Mesenchymal stem cell (in vitro differentiated cells and primary cell): ENCODE measurements at regions not wholly inside any gene's neighbourhood (a gene's known extent, or its start where the extent isn't known, plus 50 kb on each side); places are given as distances from the start of the nearest gene placed in this dataset.

Source experiments
- DNase-seq: peaks from one replicate; pipeline ENCODE4 v3.0.0-alpha.2; 2013
- H2AFZ ChIP-seq: one replicate; pipeline ENCODE4 v1.6.1; 2013; ENCODE audit warnings: low read depth, mild to moderate bottlenecking, control low read depth, inconsistent platforms, low read length, moderate library complexity
- H2AK5ac ChIP-seq: 2 replicates; pipeline ENCODE4 v1.6.1; 2013; ENCODE audit warnings: low read length, moderate library complexity, mild to moderate bottlenecking, inconsistent platforms; ENCODE audit not compliant: severe bottlenecking
- H2BK120ac ChIP-seq: one replicate; pipeline ENCODE4 v1.6.1; 2013; ENCODE audit warnings: low read depth, mild to moderate bottlenecking, inconsistent platforms, low read length, moderate library complexity
- H2BK12ac ChIP-seq, 2 experiments: one replicate each; pipeline ENCODE4 v1.6.1; 2013; ENCODE audit warnings: inconsistent platforms in 2 of 2, low read length in 2 of 2, mild to moderate bottlenecking in 2 of 2, moderate library complexity in 2 of 2, control low read depth in 1 of 2
- H2BK15ac ChIP-seq: one replicate; pipeline ENCODE4 v1.6.1; 2013; ENCODE audit warnings: mild to moderate bottlenecking, low read depth, inconsistent platforms; ENCODE audit not compliant: poor library complexity, severe bottlenecking
- H2BK5ac ChIP-seq: 2 replicates; pipeline ENCODE4 v1.6.1; 2013; ENCODE audit warnings: low read depth, mild to moderate bottlenecking, low read length, control low read depth, inconsistent platforms; ENCODE audit not compliant: poor library complexity, severe bottlenecking
- H3K14ac ChIP-seq, 2 experiments: one replicate each; pipeline ENCODE4 v1.6.1; 2013; ENCODE audit warnings: inconsistent platforms in 2 of 2, low read length in 2 of 2, control low read depth in 1 of 2, mild to moderate bottlenecking in 1 of 2, moderate library complexity in 1 of 2
- H3K18ac ChIP-seq, 2 experiments: one replicate each; pipeline ENCODE4 v1.6.1; 2013; ENCODE audit warnings: inconsistent platforms in 2 of 2, low read length in 2 of 2, control low read depth in 1 of 2, low read depth in 1 of 2, mild to moderate bottlenecking in 1 of 2
- H3K23ac ChIP-seq, 2 experiments: one replicate each; pipeline ENCODE4 v1.6.1; 2013; ENCODE audit warnings: inconsistent platforms in 2 of 2, low read length in 2 of 2, mild to moderate bottlenecking in 2 of 2, moderate library complexity in 2 of 2, control low read depth in 1 of 2
- H3K27ac ChIP-seq: 2 replicates; pipeline ENCODE4 v1.5.1; 2013; ENCODE audit warnings: mild to moderate bottlenecking, moderate library complexity, low read length, control low read depth, inconsistent platforms; ENCODE audit not compliant: poor library complexity, severe bottlenecking
- H3K27me3 ChIP-seq, 2 experiments: 2 replicates each; pipeline versions ENCODE4 v1.6.1 to v1.7.0; 2013; ENCODE audit warnings: low read length in 2 of 2, mild to moderate bottlenecking in 2 of 2, moderate library complexity in 2 of 2, control low read depth in 1 of 2, inconsistent platforms in 1 of 2; ENCODE audit not compliant: control insufficient read depth in 1 of 2, insufficient read depth in 1 of 2
- H3K36me3 ChIP-seq, 2 experiments: 2 replicates each; pipeline versions ENCODE4 v1.6.1 to v1.7.0; 2013; ENCODE audit warnings: low read length in 2 of 2, control low read depth in 1 of 2, inconsistent platforms in 1 of 2, low read depth in 1 of 2, mild to moderate bottlenecking in 1 of 2; ENCODE audit not compliant: insufficient read depth in 2 of 2, control insufficient read depth in 1 of 2
- H3K4ac ChIP-seq, 2 experiments: one replicate each; pipeline ENCODE4 v1.6.1; 2013; ENCODE audit warnings: inconsistent platforms in 2 of 2, low read length in 2 of 2, mild to moderate bottlenecking in 2 of 2, moderate library complexity in 2 of 2, control low read depth in 1 of 2, low read depth in 1 of 2
- H3K4me1 ChIP-seq: 2 replicates; pipeline ENCODE4 v1.6.1; 2013; ENCODE audit warnings: low read depth, low read length, control low read depth; ENCODE audit not compliant: control insufficient read depth, insufficient read depth
- H3K4me2 ChIP-seq: 2 replicates; pipeline ENCODE4 v1.6.1; 2013; ENCODE audit warnings: low read length, mild to moderate bottlenecking, inconsistent platforms; ENCODE audit not compliant: poor library complexity, severe bottlenecking
- H3K4me3 ChIP-seq, 2 experiments: 2 replicates each; pipeline versions ENCODE4 v1.5.1 to v1.7.0; 2013; ENCODE audit warnings: low read length in 2 of 2, mild to moderate bottlenecking in 2 of 2, control low read depth in 1 of 2, low read depth in 1 of 2; ENCODE audit not compliant: insufficient read depth in 1 of 2
- H3K79me1 ChIP-seq: replicated peaks from 2 replicates; pipeline ENCODE4 v1.6.1; 2013; ENCODE audit warnings: mild to moderate bottlenecking, control low read depth, low read length, inconsistent platforms; ENCODE audit not compliant: poor library complexity, severe bottlenecking
- H3K9ac ChIP-seq: 2 replicates; pipeline ENCODE4 v1.7.0; 2013; ENCODE audit warnings: mild to moderate bottlenecking, low read length, moderate library complexity
- H3K9me3 ChIP-seq: 2 replicates; pipeline ENCODE4 v1.7.0; 2013; ENCODE audit warnings: mild to moderate bottlenecking, low read length; ENCODE audit not compliant: control insufficient read depth
- H4K8ac ChIP-seq: one replicate; pipeline ENCODE4 v1.6.1; 2013; ENCODE audit warnings: inconsistent platforms, mild to moderate bottlenecking, low read length, moderate library complexity
- H4K91ac ChIP-seq: one replicate; pipeline ENCODE4 v1.6.1; 2013; ENCODE audit warnings: mild to moderate bottlenecking, low read length, inconsistent platforms
- WGBS: methylation state at CpG from one replicate; pipeline ENCODE4 v1.1.7; 2013; ENCODE audit warnings: mixed read lengths; 5-methylcytosine and 5-hydroxymethylcytosine counted together

DNA sequence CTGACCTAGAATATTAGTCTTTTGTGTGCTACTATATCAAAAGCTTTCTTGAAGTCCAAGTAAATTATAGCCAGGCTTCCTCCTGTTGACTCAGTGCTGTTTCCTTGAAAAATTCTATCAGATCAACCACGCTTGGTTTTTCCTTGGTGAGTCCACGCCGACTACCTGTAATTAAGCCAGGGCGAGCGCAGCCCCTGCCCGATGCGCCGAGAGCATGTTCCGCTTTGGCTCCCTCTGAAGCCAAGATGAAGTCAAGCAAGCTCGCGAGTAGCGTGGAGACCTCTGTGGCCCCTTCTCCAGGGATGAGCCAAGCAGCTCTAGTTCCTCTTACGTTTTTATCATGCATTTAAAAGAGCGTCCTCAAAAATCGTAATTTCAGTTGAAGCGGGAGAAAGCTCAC, 641.2 kb downstream of the CDH26 start:
- 92% methylated on average over 16 of the region's 16 CpGs for WGBS
- Histone ChIP-seq H3K9me3 (peaks cover 9% of the 10 kb centered on the region), H3K27me3 (peaks cover 0 to 6% of the 10 kb centered on the region in 2 experiments), H2BK5ac (no peak overlapping the region), H3K27ac (no peak overlapping the region), H3K14ac (no peak overlapping the region), H3K4me2 (no peak overlapping the region), H3K4ac (no peak overlapping the region), H2BK12ac (no peak overlapping the region), H4K8ac (no peak overlapping the region), H3K23ac (no peak overlapping the region), H3K9ac (no peak overlapping the region), H2BK120ac (no peak overlapping the region), H3K4me3 (no peak overlapping the region), H2AFZ (no peak overlapping the region), H2AK5ac (no peak overlapping the region), H3K79me1 (no peaks in the 10 kb centered on the region), H3K36me3 (no peaks in the 10 kb centered on the region), H4K91ac (no peak overlapping the region), H2BK15ac (no peak overlapping the region), H3K18ac (no peak overlapping the region), H3K4me1 (no peaks in the 10 kb centered on the region)
- no peak for DNase-seq

- Histone ChIP-seq H2AFZ (no peak overlapping the region), H2AK5ac (no peak overlapping the region), H3K27ac (no peak overlapping the region), H3K14ac (no peak overlapping the region), H4K8ac (no peak overlapping the region), H3K4me1 (no peaks in the 10 kb centered on the region), H3K18ac (no peak overlapping the region), H2BK15ac (no peak overlapping the region), H3K4me3 (no peak overlapping the region), H3K9ac (no peak overlapping the region), H3K4me2 (no peak overlapping the region), H4K91ac (no peak overlapping the region), H3K36me3 (no peaks in the 10 kb centered on the region), H3K79me1 (no peaks in the 10 kb centered on the region), H3K23ac (no peak overlapping the region), H3K27me3 (peaks cover 0 to 6% of the 10 kb centered on the region in 2 experiments), H2BK5ac (no peak overlapping the region), H2BK120ac (no peak overlapping the region), H2BK12ac (no peak overlapping the region), H3K4ac (no peak overlapping the region), H3K9me3 (peaks cover 9% of the 10 kb centered on the region)
- WGBS: 79% methylated on average over 6 of the region's 7 CpGs
- no peak for DNase-seq
Measured at GRCh38 chr20:60600036-60600435, 641.8 kb downstream of the CDH26 start.

DNA sequence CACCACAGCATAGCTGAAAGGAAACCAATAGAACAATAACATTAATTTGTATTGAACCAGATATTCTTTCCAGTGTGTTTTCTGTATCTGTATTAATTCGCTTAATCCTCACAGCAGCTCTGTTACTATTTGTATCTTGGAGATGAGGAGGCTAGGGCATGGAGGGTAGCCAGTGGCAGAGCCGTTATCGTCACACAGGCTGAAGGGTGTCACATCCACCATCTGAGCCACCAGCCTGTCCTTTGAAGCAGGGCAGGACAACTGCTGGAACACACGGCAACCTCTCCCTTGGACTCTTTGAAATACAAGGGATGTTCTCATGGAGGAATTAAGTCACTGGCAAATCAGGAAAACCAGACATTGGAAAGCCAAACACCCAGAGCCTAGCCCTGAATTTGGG, 628.0 kb upstream of the CDH4 start:
- H4K91ac ChIP-seq: no peak overlapping the region
- H2BK15ac ChIP-seq: no peak overlapping the region
- H3K27me3 ChIP-seq: no peaks in the 10 kb centered on the region
- H3K9me3 ChIP-seq: no peaks in the 10 kb centered on the region
- no peaks in the 10 kb centered on the region for H3K79me1 ChIP-seq
- no peak overlapping the region for H3K4ac ChIP-seq
- no peak overlapping the region for H4K8ac ChIP-seq
- H3K4me2 ChIP-seq: no peak overlapping the region
- H2BK120ac ChIP-seq: no peak overlapping the region
- no peak overlapping the region for H2BK5ac ChIP-seq
- no peak overlapping the region for H3K9ac ChIP-seq
- H3K23ac ChIP-seq: no peak overlapping the region
- no peak overlapping the region for H2AFZ ChIP-seq
- H3K18ac ChIP-seq: no peak overlapping the region
- peak overlapping the region in 1 of 2 experiments; percentile 35 for H3K4me3 ChIP-seq
- DNase-seq: no peak
- H3K27ac ChIP-seq: no peak overlapping the region
- no peak overlapping the region for H2BK12ac ChIP-seq
- H3K14ac ChIP-seq: no peak overlapping the region
- H3K4me1 ChIP-seq: no peaks in the 10 kb centered on the region
- no peaks in the 10 kb centered on the region for H3K36me3 ChIP-seq
- H2AK5ac ChIP-seq: no peak overlapping the region
- 77% methylated on average over 4 of the region's 4 CpGs for WGBS

GRCh38 chr20:60627751-60628565, 624.1 kb upstream of the CDH4 start:
- Histone ChIP-seq H2BK12ac (no peak overlapping the region), H3K4me1 (no peaks in the 10 kb centered on the region), H3K27me3 (no peaks in the 10 kb centered on the region), H3K9me3 (no peaks in the 10 kb centered on the region), H3K14ac (no peak overlapping the region), H2BK5ac (no peak overlapping the region), H3K36me3 (no peaks in the 10 kb centered on the region), H3K4me2 (no peak overlapping the region), H3K4ac (no peak overlapping the region), H3K18ac (no peak overlapping the region), H4K91ac (no peak overlapping the region), H2AFZ (no peak overlapping the region), H3K9ac (no peak overlapping the region), H3K4me3 (no peak overlapping the region), H3K27ac (no peak overlapping the region), H4K8ac (no peak overlapping the region), H2BK15ac (no peak overlapping the region), H3K23ac (no peak overlapping the region), H2AK5ac (no peak overlapping the region), H3K79me1 (no peaks in the 10 kb centered on the region), H2BK120ac (no peak overlapping the region)
- no peak for DNase-seq
- 67% methylated on average over 2 of the region's 3 CpGs for WGBS
